Activated CD8-positive, alpha-beta memory T cell treated with anti-CD3 and anti-CD28 coated beads, Interleukin-2, amount 50 U/mL, for 48 hours (primary cell): ENCODE measurements at regions not wholly inside any gene's neighbourhood (a gene's known extent, or its start where the extent isn't known, plus 50 kb on each side); places are given as distances from the start of the nearest gene placed in this dataset.
"Not testable (repeated sequence)": the region's sequence is repeated elsewhere in the genome, so short reads cannot be mapped to it uniquely, and the experiment has no call there.

Experiments
- DNase-seq: peaks from one replicate; pipeline ENCODE4 v3.0.0-alpha.2; 2020

- DNase-seq = no peak
These were observed 287.1 kb downstream of the WDR11 start for GRCh38 chr10:121138112-121138860.

DNA sequence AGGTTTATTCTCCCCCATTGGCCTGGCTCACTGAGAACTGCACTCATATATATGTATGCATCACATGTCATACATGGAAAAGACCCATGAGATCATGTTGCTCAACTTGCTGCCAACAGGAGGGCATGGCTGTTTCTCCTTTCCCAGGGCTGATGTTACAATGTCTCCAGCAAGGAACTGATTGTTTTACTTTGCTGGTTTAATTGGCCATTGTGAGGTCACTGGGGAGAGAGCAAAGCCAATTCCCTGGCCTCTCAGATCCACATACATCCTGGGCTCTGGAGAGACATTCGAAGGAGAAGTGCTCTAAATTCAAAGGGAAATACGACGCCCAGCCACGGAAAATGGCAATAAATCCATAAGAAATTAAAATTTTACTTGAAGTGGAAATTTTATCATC lies 287.8 kb downstream of the WDR11 start:
- no peak for DNase-seq

DNA sequence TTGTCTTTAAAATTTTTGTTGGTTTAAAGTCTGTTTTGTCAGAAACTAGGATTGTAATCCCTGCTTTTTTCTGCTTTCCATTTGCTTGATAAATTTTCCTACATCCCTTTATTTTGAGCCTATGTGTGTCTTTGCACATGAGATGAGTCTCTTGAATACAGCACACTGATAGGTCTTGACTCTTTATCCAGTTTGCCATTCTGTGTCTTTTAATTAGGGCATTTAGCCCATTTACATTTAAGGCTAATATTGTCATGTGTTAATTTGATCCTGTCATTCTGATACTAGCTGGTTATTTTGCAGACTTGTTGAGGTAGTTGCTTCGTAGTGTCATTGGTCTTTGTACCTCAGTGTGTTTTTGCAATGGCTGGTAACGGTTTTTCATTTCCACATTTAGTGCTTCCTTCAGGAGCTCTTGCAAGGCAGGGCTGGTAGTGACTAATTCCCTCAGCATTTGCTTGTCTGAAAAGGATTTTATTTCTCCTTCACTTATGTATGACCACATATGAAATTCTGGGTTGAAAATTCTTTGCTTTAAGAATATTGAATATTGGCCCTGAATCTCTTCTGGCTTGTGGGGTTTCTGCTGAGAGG lies 294.7 kb downstream of the WDR11 start:
- DNase-seq = not testable (repeated sequence)

GRCh38 chr10:121148921-121149320 lies 297.8 kb downstream of the WDR11 start:
- DNase-seq = no peak

DNA sequence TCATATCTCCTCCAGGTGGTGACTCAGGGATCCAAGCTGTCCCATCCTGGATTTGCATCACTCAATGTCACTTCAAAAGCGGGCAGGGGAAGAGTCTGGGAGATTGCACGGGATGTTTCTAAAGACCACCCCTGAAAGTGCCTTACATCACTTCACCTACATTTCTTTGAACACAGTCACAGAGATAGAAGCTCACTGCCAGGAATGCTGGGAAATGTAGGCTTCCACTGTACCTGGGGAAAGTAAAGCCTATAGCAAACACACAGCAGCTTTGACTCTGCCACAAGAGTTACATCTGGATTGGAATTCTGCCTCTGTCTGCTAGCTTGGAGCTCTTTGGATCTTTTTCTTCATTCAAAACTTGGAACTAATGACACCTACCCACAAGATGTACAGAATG lies 300.9 kb downstream of the WDR11 start:
- DNase-seq = no peak

DNA sequence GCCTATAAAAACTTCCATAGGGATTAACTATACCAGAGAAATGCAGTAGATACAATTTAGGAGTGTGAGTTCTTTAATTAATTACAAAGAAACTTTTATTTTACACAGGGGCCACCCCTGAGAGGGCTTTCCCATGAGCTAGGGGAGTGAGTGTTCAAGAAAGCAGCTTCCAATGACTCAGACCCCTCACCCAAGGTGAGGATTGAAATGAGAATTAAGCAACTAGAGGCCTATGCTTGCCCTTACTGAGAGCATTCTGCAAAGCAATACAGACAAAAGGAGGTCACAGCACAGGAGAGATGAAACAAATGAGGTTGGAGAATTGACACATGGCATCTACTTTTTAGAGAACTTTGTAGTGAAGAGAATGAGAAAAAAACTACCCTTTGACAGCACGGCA lies 301.8 kb downstream of the WDR11 start:
- no peak for DNase-seq

- DNase-seq = no peak
These were observed 303.1 kb downstream of the WDR11 start for GRCh38 chr10:121154310-121154709.

GRCh38 chr10:121154846-121155245 lies 303.7 kb downstream of the WDR11 start:
- DNase-seq = no peak

- DNase-seq = no peak
These were observed 304.7 kb downstream of the WDR11 start for GRCh38 chr10:121155742-121156474.

DNA sequence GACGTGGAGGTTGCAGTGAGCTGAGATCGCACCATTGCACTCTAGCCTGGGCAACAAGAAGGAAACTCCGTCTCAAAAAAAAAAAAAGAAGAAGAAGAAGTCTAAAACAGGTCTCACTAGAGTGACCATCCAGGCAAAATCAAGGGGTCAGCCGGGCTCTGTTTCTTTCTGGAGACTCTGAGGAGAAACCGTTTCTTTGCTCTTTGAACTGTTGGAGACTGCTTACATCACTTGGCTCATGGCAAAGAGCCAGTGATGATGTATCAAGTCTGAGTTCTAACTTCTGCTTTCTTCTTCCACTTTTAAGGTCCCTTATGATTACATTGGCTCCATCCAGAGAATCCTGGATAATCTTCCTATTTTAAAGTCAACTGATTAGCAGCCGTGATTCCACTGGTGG lies 306.8 kb downstream of the WDR11 start:
- no peak for DNase-seq

- DNase-seq = no peak
These were observed 307.9 kb downstream of the WDR11 start for GRCh38 chr10:121158988-121159579.

DNA sequence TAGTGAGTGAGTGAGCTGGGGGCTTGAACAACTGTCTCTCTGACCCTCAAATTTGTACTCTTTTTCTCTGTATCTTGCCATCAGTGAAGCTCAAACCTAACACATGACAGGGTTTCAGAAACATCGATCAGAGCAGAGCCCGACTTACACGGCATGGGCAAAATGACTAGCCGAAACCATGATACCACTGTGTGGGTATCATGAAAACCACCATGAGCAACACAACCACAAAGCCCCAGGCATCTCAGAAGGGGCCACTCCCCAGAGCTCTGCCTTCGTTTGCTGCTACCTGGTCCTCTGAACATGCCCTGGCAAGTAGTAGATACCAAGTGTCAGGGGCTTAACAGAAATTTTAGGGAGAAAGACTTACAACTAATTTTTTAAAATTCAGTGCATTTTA lies 308.5 kb downstream of the WDR11 start:
- DNase-seq = peak; percentile 49

- DNase-seq = no peak
These were observed 314.1 kb downstream of the WDR11 start for GRCh38 chr10:121165276-121165675.

GRCh38 chr10:121167534-121168243 lies 316.5 kb downstream of the WDR11 start:
- no peak for DNase-seq

DNA sequence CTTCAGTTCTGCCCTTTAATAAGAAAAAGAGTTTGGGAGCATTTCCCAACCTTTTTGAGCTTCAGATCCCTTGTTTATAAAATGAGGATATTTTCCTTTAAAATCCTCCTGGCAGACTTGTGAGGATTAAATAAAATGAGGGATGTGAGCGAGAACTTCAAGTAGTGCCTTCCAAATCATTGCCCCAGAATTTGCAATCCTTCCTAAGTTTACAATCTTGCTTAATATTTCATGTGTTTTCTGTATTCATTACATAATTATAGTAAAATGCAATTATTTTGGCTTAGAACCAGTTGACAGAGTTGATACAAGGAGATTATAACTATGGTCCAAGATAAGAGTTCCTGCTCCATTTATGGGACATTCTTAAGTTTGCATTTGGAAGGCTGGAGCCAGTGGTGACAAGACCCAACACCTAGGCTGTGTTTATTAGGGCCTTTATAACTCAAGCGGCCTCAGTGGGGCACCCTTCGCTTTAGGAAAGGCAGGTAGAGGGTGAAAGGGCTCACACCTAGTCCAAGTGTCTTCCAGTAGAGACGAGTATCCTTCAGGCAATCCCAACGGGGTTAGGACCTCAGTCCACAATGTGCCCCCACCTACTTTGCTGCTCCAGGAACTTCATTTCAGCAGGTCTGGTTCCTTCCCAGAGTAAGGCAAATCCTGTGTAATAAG lies 317.5 kb downstream of the WDR11 start:
- no peak for DNase-seq

GRCh38 chr10:121169406-121169805 lies 318.2 kb downstream of the WDR11 start:
- DNase-seq = no peak

GRCh38 chr10:121171825-121172787 lies 320.9 kb downstream of the WDR11 start:
- DNase-seq = no peak

GRCh38 chr10:121179006-121179405 lies 327.8 kb downstream of the WDR11 start:
- no peak for DNase-seq

GRCh38 chr10:121182219-121182618 lies 331.1 kb downstream of the WDR11 start:
- no peak for DNase-seq

- DNase-seq = no peak
These were observed 332.1 kb downstream of the WDR11 start for GRCh38 chr10:121183236-121183635.

DNA sequence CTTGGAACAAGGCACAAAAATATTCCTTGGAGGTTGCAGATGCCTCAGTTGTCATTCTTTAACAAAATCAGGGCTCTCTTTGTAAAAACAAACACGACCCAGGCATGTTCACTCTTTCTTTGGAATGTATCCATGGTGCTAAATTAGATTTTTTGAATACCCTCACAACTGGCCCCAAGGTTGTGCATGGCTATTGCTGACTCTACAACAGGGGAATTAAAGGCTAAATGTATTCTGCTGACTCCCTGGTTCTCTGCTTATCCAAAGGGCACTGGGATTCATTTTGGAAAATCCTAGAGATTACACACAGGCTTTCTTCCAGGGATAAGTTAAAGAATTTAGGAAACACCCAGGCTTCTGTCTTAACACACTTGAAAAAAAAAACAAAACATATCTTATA lies 332.5 kb downstream of the WDR11 start:
- DNase-seq = no peak
